ENCODE measurements at regions not wholly inside any gene's neighbourhood (a gene's known extent, or its start where the extent isn't known, plus 50 kb on each side); places are given as distances from the start of the nearest gene placed in this dataset.

- Histone ChIP-seq H3K4me2 (ENCODE audit: low read length) (no peak overlapping the region), H3K4me1 (ENCODE audit: insufficient read depth, low read length, poor library complexity, severe bottlenecking) (no peaks in the 10 kb centered on the region), H3K27ac (ENCODE audit: low read depth, low read length, poor library complexity, severe bottlenecking) (no peak overlapping the region), H3K9me3 (ENCODE audit: low read length) (no peaks in the 10 kb centered on the region), H3K4me3 (ENCODE audit: low read depth, low read length, poor library complexity, severe bottlenecking) (no peak overlapping the region), H3K79me2 (ENCODE audit: insufficient read depth, low read depth, low read length) (no peaks in the 10 kb centered on the region), H2AFZ (ENCODE audit: low read length) (no peak overlapping the region), H3K9me2 (ENCODE audit: insufficient read depth, low read length) (no peaks in the 10 kb centered on the region), H4K20me1 (ENCODE audit: insufficient read depth, low read length) (no peaks in the 10 kb centered on the region), H3K36me3 (ENCODE audit: insufficient read depth, low read length) (no peaks in the 10 kb centered on the region)
- BruUV-seq (replicated peaks): no TSS peak
- POLR2A ChIA-PET: no interaction called here
- CTCF ChIA-PET (ENCODE audit: unreplicated experiment): no interaction called here
- intact Hi-C loops (cut with micrococcal nuclease; ENCODE audit: unreplicated experiment): no loop called here
- no peak for TF ChIP-seq EZH2phosphoT487 (IDR thresholded peaks at IDR 0.05; ENCODE audit: borderline replicate concordance, low read depth, low read length)
- TF ChIP-seq, protein P1, sequence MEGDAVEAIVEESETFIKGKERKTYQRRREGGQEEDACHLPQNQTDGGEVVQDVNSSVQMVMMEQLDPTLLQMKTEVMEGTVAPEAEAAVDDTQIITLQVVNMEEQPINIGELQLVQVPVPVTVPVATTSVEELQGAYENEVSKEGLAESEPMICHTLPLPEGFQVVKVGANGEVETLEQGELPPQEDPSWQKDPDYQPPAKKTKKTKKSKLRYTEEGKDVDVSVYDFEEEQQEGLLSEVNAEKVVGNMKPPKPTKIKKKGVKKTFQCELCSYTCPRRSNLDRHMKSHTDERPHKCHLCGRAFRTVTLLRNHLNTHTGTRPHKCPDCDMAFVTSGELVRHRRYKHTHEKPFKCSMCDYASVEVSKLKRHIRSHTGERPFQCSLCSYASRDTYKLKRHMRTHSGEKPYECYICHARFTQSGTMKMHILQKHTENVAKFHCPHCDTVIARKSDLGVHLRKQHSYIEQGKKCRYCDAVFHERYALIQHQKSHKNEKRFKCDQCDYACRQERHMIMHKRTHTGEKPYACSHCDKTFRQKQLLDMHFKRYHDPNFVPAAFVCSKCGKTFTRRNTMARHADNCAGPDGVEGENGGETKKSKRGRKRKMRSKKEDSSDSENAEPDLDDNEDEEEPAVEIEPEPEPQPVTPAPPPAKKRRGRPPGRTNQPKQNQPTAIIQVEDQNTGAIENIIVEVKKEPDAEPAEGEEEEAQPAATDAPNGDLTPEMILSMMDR (conservative IDR thresholded peaks at IDR 0.05; ENCODE audit: low read length): no peak
- no peak for DNase-seq (ENCODE audit: low spot score)
Measured at GRCh38 chr5:167915237-167915636, 376.2 kb upstream of the WWC1 start.

GRCh38 chr5:167916261-167916691, 375.2 kb upstream of the WWC1 start:
- Histone ChIP-seq H3K9me2 (ENCODE audit: insufficient read depth, low read length) (no peaks in the 10 kb centered on the region), H3K36me3 (ENCODE audit: insufficient read depth, low read length) (no peaks in the 10 kb centered on the region), H3K4me1 (ENCODE audit: insufficient read depth, low read length, poor library complexity, severe bottlenecking) (no peaks in the 10 kb centered on the region), H2AFZ (ENCODE audit: low read length) (no peak overlapping the region), H3K4me3 (ENCODE audit: low read depth, low read length, poor library complexity, severe bottlenecking) (no peak overlapping the region), H3K79me2 (ENCODE audit: insufficient read depth, low read depth, low read length) (no peaks in the 10 kb centered on the region), H4K20me1 (ENCODE audit: insufficient read depth, low read length) (no peaks in the 10 kb centered on the region), H3K4me2 (ENCODE audit: low read length) (no peak overlapping the region), H3K9me3 (ENCODE audit: low read length) (no peaks in the 10 kb centered on the region), H3K27ac (ENCODE audit: low read depth, low read length, poor library complexity, severe bottlenecking) (no peak overlapping the region)
- BruUV-seq (replicated peaks): no TSS peak
- no peak for TF ChIP-seq EZH2phosphoT487 (IDR thresholded peaks at IDR 0.05; ENCODE audit: borderline replicate concordance, low read depth, low read length)
- TF ChIP-seq, protein P1 (conservative IDR thresholded peaks at IDR 0.05; ENCODE audit: low read length): no peak
- ChIA-PET CTCF (ENCODE audit: unreplicated experiment) (no interaction called here), POLR2A (no interaction called here)
- intact Hi-C loops (cut with micrococcal nuclease; ENCODE audit: unreplicated experiment): no loop called here
- no peak for DNase-seq (ENCODE audit: low spot score)

DNA sequence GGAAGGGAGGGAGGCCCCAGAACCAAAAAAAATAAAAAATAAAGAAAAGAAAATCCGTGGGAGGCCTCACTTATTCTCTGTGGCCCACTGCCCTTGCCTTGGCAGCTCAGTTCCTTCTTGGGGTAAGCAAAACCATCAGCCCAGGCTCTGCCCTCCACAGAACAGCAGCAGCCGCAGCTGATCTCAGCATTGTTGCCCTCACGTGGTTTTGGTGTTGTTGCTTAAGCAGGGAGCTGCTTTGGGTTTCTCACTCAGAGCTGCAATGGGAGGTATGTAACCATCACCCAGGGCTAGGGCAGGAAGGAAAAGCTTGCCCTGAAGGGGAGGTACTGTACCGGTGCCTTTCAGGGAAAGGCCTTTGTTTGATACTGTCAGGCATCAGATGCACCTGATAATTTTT, 374.7 kb upstream of the WWC1 start:
- Histone ChIP-seq H3K36me3 (ENCODE audit: insufficient read depth, low read length) (no peaks in the 10 kb centered on the region), H3K27ac (ENCODE audit: low read depth, low read length, poor library complexity, severe bottlenecking) (no peak overlapping the region), H3K9me3 (ENCODE audit: low read length) (no peaks in the 10 kb centered on the region), H3K4me1 (ENCODE audit: insufficient read depth, low read length, poor library complexity, severe bottlenecking) (no peaks in the 10 kb centered on the region), H3K4me3 (ENCODE audit: low read depth, low read length, poor library complexity, severe bottlenecking) (no peak overlapping the region), H2AFZ (ENCODE audit: low read length) (no peak overlapping the region), H4K20me1 (ENCODE audit: insufficient read depth, low read length) (no peaks in the 10 kb centered on the region), H3K4me2 (ENCODE audit: low read length) (no peak overlapping the region), H3K9me2 (ENCODE audit: insufficient read depth, low read length) (no peaks in the 10 kb centered on the region), H3K79me2 (ENCODE audit: insufficient read depth, low read depth, low read length) (no peaks in the 10 kb centered on the region)
- intact Hi-C loops (cut with micrococcal nuclease; ENCODE audit: unreplicated experiment): no loop called here
- TF ChIP-seq, protein P1 (conservative IDR thresholded peaks at IDR 0.05; ENCODE audit: low read length): no peak
- no peak for TF ChIP-seq EZH2phosphoT487 (IDR thresholded peaks at IDR 0.05; ENCODE audit: borderline replicate concordance, low read depth, low read length)
- ChIA-PET CTCF (ENCODE audit: unreplicated experiment) (no interaction called here), POLR2A (no interaction called here)
- DNase-seq (ENCODE audit: low spot score): no peak
- BruUV-seq (replicated peaks): no TSS peak
